ENCODE measurements at regions not wholly inside any gene's neighbourhood (a gene's known extent, or its start where the extent isn't known, plus 50 kb on each side); places are given as distances from the start of the nearest gene placed in this dataset.

- in situ Hi-C loops (cut with MboI; ENCODE audit: low pct_unique_long_range_greater_than_20kb, low sequenced_read_pairs, unreplicated experiment), result no loop called here
- no peak for TF ChIP-seq CTCF (IDR thresholded peaks at IDR 0.05; ENCODE audit: extremely low read depth, insufficient read depth, missing control alignments)
- DNase-seq (ENCODE audit: low spot score), result no peak
Observed at GRCh38 chr18:67194886-67195285, 321.6 kb downstream of the DSEL start.

- TF ChIP-seq CTCF (IDR thresholded peaks at IDR 0.05; ENCODE audit: extremely low read depth, insufficient read depth, missing control alignments), result no peak
- no peak for DNase-seq (ENCODE audit: low spot score)
- in situ Hi-C loops (cut with MboI; ENCODE audit: low pct_unique_long_range_greater_than_20kb, low sequenced_read_pairs, unreplicated experiment), result no loop called here
Observed at GRCh38 chr18:67192535-67192934, 324.0 kb downstream of the DSEL start.

- no peak for DNase-seq (ENCODE audit: low spot score)
- in situ Hi-C loops (cut with MboI; ENCODE audit: low pct_unique_long_range_greater_than_20kb, low sequenced_read_pairs, unreplicated experiment), result no loop called here
- TF ChIP-seq CTCF (IDR thresholded peaks at IDR 0.05; ENCODE audit: extremely low read depth, insufficient read depth, missing control alignments), result no peak
Observed at GRCh38 chr18:67183398-67183797, 333.1 kb downstream of the DSEL start.

GRCh38 chr18:67179726-67180125, 336.8 kb downstream of the DSEL start:
- TF ChIP-seq CTCF (IDR thresholded peaks at IDR 0.05; ENCODE audit: extremely low read depth, insufficient read depth, missing control alignments), result no peak
- DNase-seq (ENCODE audit: low spot score), result no peak
- in situ Hi-C loops (cut with MboI; ENCODE audit: low pct_unique_long_range_greater_than_20kb, low sequenced_read_pairs, unreplicated experiment), result no loop called here

GRCh38 chr18:67159662-67160061, 356.9 kb downstream of the DSEL start:
- TF ChIP-seq CTCF (IDR thresholded peaks at IDR 0.05; ENCODE audit: extremely low read depth, insufficient read depth, missing control alignments), result no peak
- no peak for DNase-seq (ENCODE audit: low spot score)
- in situ Hi-C loops (cut with MboI; ENCODE audit: low pct_unique_long_range_greater_than_20kb, low sequenced_read_pairs, unreplicated experiment), result no loop called here

- in situ Hi-C loops (cut with MboI; ENCODE audit: low pct_unique_long_range_greater_than_20kb, low sequenced_read_pairs, unreplicated experiment), result no loop called here
- DNase-seq (ENCODE audit: low spot score), result no peak
- no peak for TF ChIP-seq CTCF (IDR thresholded peaks at IDR 0.05; ENCODE audit: extremely low read depth, insufficient read depth, missing control alignments)
Observed at GRCh38 chr18:67154979-67155378, 361.5 kb downstream of the DSEL start.

GRCh38 chr18:67151366-67151765, 365.2 kb downstream of the DSEL start:
- DNase-seq (ENCODE audit: low spot score), result no peak
- in situ Hi-C loops (cut with MboI; ENCODE audit: low pct_unique_long_range_greater_than_20kb, low sequenced_read_pairs, unreplicated experiment), result no loop called here

More at GRCh38 chr18:67151366-67151765, 365.2 kb downstream of the DSEL start:
- TF ChIP-seq CTCF (IDR thresholded peaks at IDR 0.05; ENCODE audit: extremely low read depth, insufficient read depth, missing control alignments), result no peak

All from GM13977 (cell line).